ENCODE measurements at regions not wholly inside any gene's neighbourhood (a gene's known extent, or its start where the extent isn't known, plus 50 kb on each side); places are given as distances from the start of the nearest gene placed in this dataset.

- WGBS, 3 donors: 77 to 83% (median 79%) methylated on average over 2 of the region's 2 CpGs
- H3K4me1 ChIP-seq (ENCODE audit: control insufficient read depth in 3 of 3, insufficient read depth in 2 of 3, low read depth in 1 of 3, low read length in 2 of 3): no peaks in the 10 kb centered on the region
- H3K27ac ChIP-seq (ENCODE audit: low read depth in 1 of 3, low read length in 2 of 3): no peak overlapping the region
- H3K36me3 ChIP-seq (ENCODE audit: control insufficient read depth in 3 of 3, insufficient read depth in 2 of 3, low read depth in 1 of 3, low read length in 3 of 3): no peaks in the 10 kb centered on the region
- H3K4me3 ChIP-seq (ENCODE audit: low read depth in 1 of 3, low read length in 3 of 3): no peak overlapping the region
- H3K9me3 ChIP-seq (ENCODE audit: control insufficient read depth in 2 of 2, insufficient read depth in 1 of 2, low read depth in 1 of 2, low read length in 1 of 2): no peaks in the 10 kb centered on the region
- no peak for DNase-seq
- no peak for FAIRE-seq
- H3K27me3 ChIP-seq (ENCODE audit: control insufficient read depth in 3 of 3, insufficient read depth in 3 of 3, low read length in 3 of 3): no peaks in the 10 kb centered on the region
These were observed 203.1 kb upstream of the SOX9 start for GRCh38 chr17:71917715-71918114.

GRCh38 chr17:71919186-71919585 lies 201.6 kb upstream of the SOX9 start:
- DNase-seq: no peak
- Histone ChIP-seq H3K9me3 (ENCODE audit: control insufficient read depth in 2 of 2, insufficient read depth in 1 of 2, low read depth in 1 of 2, low read length in 1 of 2) (no peaks in the 10 kb centered on the region), H3K27ac (ENCODE audit: low read depth in 1 of 3, low read length in 2 of 3) (no peak overlapping the region), H3K4me1 (ENCODE audit: control insufficient read depth in 3 of 3, insufficient read depth in 2 of 3, low read depth in 1 of 3, low read length in 2 of 3) (no peaks in the 10 kb centered on the region), H3K27me3 (ENCODE audit: control insufficient read depth in 3 of 3, insufficient read depth in 3 of 3, low read length in 3 of 3) (no peaks in the 10 kb centered on the region), H3K36me3 (ENCODE audit: control insufficient read depth in 3 of 3, insufficient read depth in 2 of 3, low read depth in 1 of 3, low read length in 3 of 3) (no peaks in the 10 kb centered on the region), H3K4me3 (ENCODE audit: low read depth in 1 of 3, low read length in 3 of 3) (no peak overlapping the region)
- no peak for FAIRE-seq
- WGBS, 3 donors: 65 to 73% (median 71%) methylated on average over 2 of the region's 2 CpGs

- no peak for DNase-seq
- WGBS, 3 donors: 68 to 79% (median 77%) methylated on average over 7 of the region's 7 CpGs
- no peak for FAIRE-seq
- no peaks in the 10 kb centered on the region for H3K9me3 ChIP-seq (ENCODE audit: control insufficient read depth in 2 of 2, insufficient read depth in 1 of 2, low read depth in 1 of 2, low read length in 1 of 2)
- H3K4me3 ChIP-seq (ENCODE audit: low read depth in 1 of 3, low read length in 3 of 3): no peak overlapping the region
- H3K36me3 ChIP-seq (ENCODE audit: control insufficient read depth in 3 of 3, insufficient read depth in 2 of 3, low read depth in 1 of 3, low read length in 3 of 3): no peaks in the 10 kb centered on the region
- no peaks in the 10 kb centered on the region for H3K27me3 ChIP-seq (ENCODE audit: control insufficient read depth in 3 of 3, insufficient read depth in 3 of 3, low read length in 3 of 3)
- H3K4me1 ChIP-seq (ENCODE audit: control insufficient read depth in 3 of 3, insufficient read depth in 2 of 3, low read depth in 1 of 3, low read length in 2 of 3): no peaks in the 10 kb centered on the region
- no peak overlapping the region for H3K27ac ChIP-seq (ENCODE audit: low read depth in 1 of 3, low read length in 2 of 3)
These were observed 200.9 kb upstream of the SOX9 start for GRCh38 chr17:71919896-71920295.

- Histone ChIP-seq H3K4me1 (ENCODE audit: control insufficient read depth in 3 of 3, insufficient read depth in 2 of 3, low read depth in 1 of 3, low read length in 2 of 3) (no peaks in the 10 kb centered on the region), H3K27me3 (ENCODE audit: control insufficient read depth in 3 of 3, insufficient read depth in 3 of 3, low read length in 3 of 3) (no peaks in the 10 kb centered on the region), H3K27ac (ENCODE audit: low read depth in 1 of 3, low read length in 2 of 3) (no peak overlapping the region), H3K9me3 (ENCODE audit: control insufficient read depth in 2 of 2, insufficient read depth in 1 of 2, low read depth in 1 of 2, low read length in 1 of 2) (no peaks in the 10 kb centered on the region), H3K4me3 (ENCODE audit: low read depth in 1 of 3, low read length in 3 of 3) (no peak overlapping the region), H3K36me3 (ENCODE audit: control insufficient read depth in 3 of 3, insufficient read depth in 2 of 3, low read depth in 1 of 3, low read length in 3 of 3) (no peaks in the 10 kb centered on the region)
- 74 to 79% (median 77%) methylated on average over 2 of the region's 2 CpGs for WGBS, 3 donors
- DNase-seq: no peak
- no peak for FAIRE-seq
These were observed 199.0 kb upstream of the SOX9 start for GRCh38 chr17:71921796-71922195.

- DNase-seq (peak in 1 of 2 donors; percentile 6), FAIRE-seq (no peak)
- Histone ChIP-seq H3K27ac (ENCODE audit: low read depth in 1 of 3, low read length in 2 of 3) (no peak overlapping the region), H3K36me3 (ENCODE audit: control insufficient read depth in 3 of 3, insufficient read depth in 2 of 3, low read depth in 1 of 3, low read length in 3 of 3) (no peaks in the 10 kb centered on the region), H3K4me3 (ENCODE audit: low read depth in 1 of 3, low read length in 3 of 3) (no peak overlapping the region), H3K27me3 (ENCODE audit: control insufficient read depth in 3 of 3, insufficient read depth in 3 of 3, low read length in 3 of 3) (no peaks in the 10 kb centered on the region), H3K9me3 (ENCODE audit: control insufficient read depth in 2 of 2, insufficient read depth in 1 of 2, low read depth in 1 of 2, low read length in 1 of 2) (no peaks in the 10 kb centered on the region), H3K4me1 (ENCODE audit: control insufficient read depth in 3 of 3, insufficient read depth in 2 of 3, low read depth in 1 of 3, low read length in 2 of 3) (no peaks in the 10 kb centered on the region)
These were observed 198.4 kb upstream of the SOX9 start for GRCh38 chr17:71922439-71922838.

- WGBS, 3 donors: 60 to 73% (median 64%) methylated on average over 5 of the region's 5 CpGs
- no peak overlapping the region for H3K27ac ChIP-seq (ENCODE audit: low read depth in 1 of 3, low read length in 2 of 3)
- no peak overlapping the region for H3K4me3 ChIP-seq (ENCODE audit: low read depth in 1 of 3, low read length in 3 of 3)
- FAIRE-seq: no peak
- H3K27me3 ChIP-seq (ENCODE audit: control insufficient read depth in 3 of 3, insufficient read depth in 3 of 3, low read length in 3 of 3): no peaks in the 10 kb centered on the region
- no peak for DNase-seq
- H3K36me3 ChIP-seq (ENCODE audit: control insufficient read depth in 3 of 3, insufficient read depth in 2 of 3, low read depth in 1 of 3, low read length in 3 of 3): no peaks in the 10 kb centered on the region
- no peaks in the 10 kb centered on the region for H3K9me3 ChIP-seq (ENCODE audit: control insufficient read depth in 2 of 2, insufficient read depth in 1 of 2, low read depth in 1 of 2, low read length in 1 of 2)
- no peaks in the 10 kb centered on the region for H3K4me1 ChIP-seq (ENCODE audit: control insufficient read depth in 3 of 3, insufficient read depth in 2 of 3, low read depth in 1 of 3, low read length in 2 of 3)
These were observed 193.9 kb upstream of the SOX9 start for GRCh38 chr17:71926746-71927398.

GRCh38 chr17:71933306-71933705 lies 187.5 kb upstream of the SOX9 start:
- no peaks in the 10 kb centered on the region for H3K4me1 ChIP-seq (ENCODE audit: control insufficient read depth in 3 of 3, insufficient read depth in 2 of 3, low read depth in 1 of 3, low read length in 2 of 3)
- no peak overlapping the region for H3K27ac ChIP-seq (ENCODE audit: low read depth in 1 of 3, low read length in 2 of 3)
- no peak overlapping the region for H3K4me3 ChIP-seq (ENCODE audit: low read depth in 1 of 3, low read length in 3 of 3)
- WGBS, 3 donors: 71 to 88% (median 82%) methylated on average over 3 of the region's 3 CpGs
- DNase-seq: no peak
- no peaks in the 10 kb centered on the region for H3K27me3 ChIP-seq (ENCODE audit: control insufficient read depth in 3 of 3, insufficient read depth in 3 of 3, low read length in 3 of 3)
- no peak for FAIRE-seq
- H3K9me3 ChIP-seq (ENCODE audit: control insufficient read depth in 2 of 2, insufficient read depth in 1 of 2, low read depth in 1 of 2, low read length in 1 of 2): no peaks in the 10 kb centered on the region
- no peaks in the 10 kb centered on the region for H3K36me3 ChIP-seq (ENCODE audit: control insufficient read depth in 3 of 3, insufficient read depth in 2 of 3, low read depth in 1 of 3, low read length in 3 of 3)

GRCh38 chr17:71934520-71934919 lies 186.3 kb upstream of the SOX9 start:
- no peaks in the 10 kb centered on the region for H3K27me3 ChIP-seq (ENCODE audit: control insufficient read depth in 3 of 3, insufficient read depth in 3 of 3, low read length in 3 of 3)
- WGBS, 3 donors: 88 to 93% (median 89%) methylated on average over 2 of the region's 2 CpGs
- no peak for FAIRE-seq
- DNase-seq: no peak
- no peaks in the 10 kb centered on the region for H3K4me1 ChIP-seq (ENCODE audit: control insufficient read depth in 3 of 3, insufficient read depth in 2 of 3, low read depth in 1 of 3, low read length in 2 of 3)
- no peaks in the 10 kb centered on the region for H3K36me3 ChIP-seq (ENCODE audit: control insufficient read depth in 3 of 3, insufficient read depth in 2 of 3, low read depth in 1 of 3, low read length in 3 of 3)
- no peak overlapping the region for H3K4me3 ChIP-seq (ENCODE audit: low read depth in 1 of 3, low read length in 3 of 3)
- no peaks in the 10 kb centered on the region for H3K9me3 ChIP-seq (ENCODE audit: control insufficient read depth in 2 of 2, insufficient read depth in 1 of 2, low read depth in 1 of 2, low read length in 1 of 2)
- H3K27ac ChIP-seq (ENCODE audit: low read depth in 1 of 3, low read length in 2 of 3): no peak overlapping the region

GRCh38 chr17:71935341-71935740 lies 185.5 kb upstream of the SOX9 start:
- Histone ChIP-seq H3K36me3 (ENCODE audit: control insufficient read depth in 3 of 3, insufficient read depth in 2 of 3, low read depth in 1 of 3, low read length in 3 of 3) (no peaks in the 10 kb centered on the region), H3K27me3 (ENCODE audit: control insufficient read depth in 3 of 3, insufficient read depth in 3 of 3, low read length in 3 of 3) (no peaks in the 10 kb centered on the region), H3K4me1 (ENCODE audit: control insufficient read depth in 3 of 3, insufficient read depth in 2 of 3, low read depth in 1 of 3, low read length in 2 of 3) (no peaks in the 10 kb centered on the region), H3K9me3 (ENCODE audit: control insufficient read depth in 2 of 2, insufficient read depth in 1 of 2, low read depth in 1 of 2, low read length in 1 of 2) (no peaks in the 10 kb centered on the region), H3K4me3 (ENCODE audit: low read depth in 1 of 3, low read length in 3 of 3) (no peak overlapping the region), H3K27ac (ENCODE audit: low read depth in 1 of 3, low read length in 2 of 3) (no peak overlapping the region)
- DNase-seq: no peak
- FAIRE-seq: no peak
- WGBS, 3 donors: 76 to 79% (median 79%) methylated on average over 2 of the region's 2 CpGs
